ENCODE measurements at regions not wholly inside any gene's neighbourhood (a gene's known extent, or its start where the extent isn't known, plus 50 kb on each side); places are given as distances from the start of the nearest gene placed in this dataset.

DNA sequence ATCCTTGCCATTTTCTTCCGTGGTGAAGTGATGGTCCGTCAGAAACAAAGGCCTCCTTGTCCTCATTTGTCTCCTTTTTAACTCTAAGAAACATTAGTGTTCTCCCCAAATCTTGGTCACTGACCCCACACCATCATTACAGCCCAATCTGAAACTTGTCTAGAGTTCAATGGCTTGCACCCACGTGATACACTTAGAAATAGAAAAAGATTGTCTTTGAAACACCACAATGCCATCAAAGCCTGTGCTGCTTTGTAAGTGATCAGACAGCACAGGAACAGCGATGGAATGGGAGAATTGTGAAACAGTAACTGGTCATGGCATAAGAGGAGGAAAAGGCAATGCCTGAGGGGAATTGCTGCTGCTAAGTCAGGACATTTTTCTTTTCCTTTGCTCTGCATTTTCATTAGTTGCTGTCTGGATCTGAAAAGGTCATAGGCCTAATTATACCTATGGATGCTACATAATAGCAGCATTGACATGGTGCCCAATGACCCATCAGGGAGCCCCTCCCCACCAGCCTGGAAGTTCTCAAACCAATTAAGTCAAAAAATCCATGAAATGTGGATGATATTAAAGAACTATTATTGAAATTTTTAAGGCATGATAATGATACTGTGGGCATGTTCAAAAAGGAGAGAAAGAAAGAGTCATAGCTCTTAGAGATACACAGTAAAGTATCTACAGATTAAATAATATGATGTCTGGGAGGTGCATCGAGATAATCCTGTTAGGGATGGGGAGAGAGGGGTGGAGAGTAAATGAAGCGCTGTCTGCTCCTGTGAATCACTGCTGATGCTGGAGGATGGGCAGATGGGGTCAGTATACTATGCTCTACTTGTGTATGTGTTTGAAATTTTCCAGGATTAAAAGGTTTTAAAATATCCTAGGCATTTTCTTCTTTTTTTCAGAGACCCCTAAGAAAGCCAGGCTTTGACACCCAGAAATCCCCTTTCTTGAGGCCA is 83.6 kb downstream of the ENC1 start:
- Histone ChIP-seq H2AFZ (ENCODE audit: low read length) (no peak overlapping the region), H3K4me3 (ENCODE audit: low read length, poor library complexity, severe bottlenecking) (no peak overlapping the region), H3K79me2 (ENCODE audit: insufficient read depth, low read length) (no peaks in the 10 kb centered on the region), H4K20me1 (ENCODE audit: insufficient read depth, low read length, poor library complexity, severe bottlenecking) (no peaks in the 10 kb centered on the region), H3K36me3 (ENCODE audit: insufficient read depth, low read length) (no peaks in the 10 kb centered on the region), H3K9ac (ENCODE audit: low read depth, low read length, poor library complexity, severe bottlenecking) (no peak overlapping the region), H3K9me3 (ENCODE audit: insufficient read depth, low read depth, low read length) (no peaks in the 10 kb centered on the region), H3K4me2 (ENCODE audit: low read depth, low read length, poor library complexity, severe bottlenecking) (no peak overlapping the region), H3K27me3 (ENCODE audit: insufficient read depth, low read length, poor library complexity, severe bottlenecking) (no peaks in the 10 kb centered on the region), H3K4me1 (ENCODE audit: insufficient read depth, low read length, poor library complexity, severe bottlenecking) (peaks cover 4% of the 10 kb centered on the region), H3F3A (ENCODE audit: low read depth) (no peaks in the 10 kb centered on the region), H3K9me2 (replicated peaks; ENCODE audit: low read depth, low read length) (no peaks in the 10 kb centered on the region)
- TF ChIP-seq, protein P1, sequence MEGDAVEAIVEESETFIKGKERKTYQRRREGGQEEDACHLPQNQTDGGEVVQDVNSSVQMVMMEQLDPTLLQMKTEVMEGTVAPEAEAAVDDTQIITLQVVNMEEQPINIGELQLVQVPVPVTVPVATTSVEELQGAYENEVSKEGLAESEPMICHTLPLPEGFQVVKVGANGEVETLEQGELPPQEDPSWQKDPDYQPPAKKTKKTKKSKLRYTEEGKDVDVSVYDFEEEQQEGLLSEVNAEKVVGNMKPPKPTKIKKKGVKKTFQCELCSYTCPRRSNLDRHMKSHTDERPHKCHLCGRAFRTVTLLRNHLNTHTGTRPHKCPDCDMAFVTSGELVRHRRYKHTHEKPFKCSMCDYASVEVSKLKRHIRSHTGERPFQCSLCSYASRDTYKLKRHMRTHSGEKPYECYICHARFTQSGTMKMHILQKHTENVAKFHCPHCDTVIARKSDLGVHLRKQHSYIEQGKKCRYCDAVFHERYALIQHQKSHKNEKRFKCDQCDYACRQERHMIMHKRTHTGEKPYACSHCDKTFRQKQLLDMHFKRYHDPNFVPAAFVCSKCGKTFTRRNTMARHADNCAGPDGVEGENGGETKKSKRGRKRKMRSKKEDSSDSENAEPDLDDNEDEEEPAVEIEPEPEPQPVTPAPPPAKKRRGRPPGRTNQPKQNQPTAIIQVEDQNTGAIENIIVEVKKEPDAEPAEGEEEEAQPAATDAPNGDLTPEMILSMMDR (conservative IDR thresholded peaks at IDR 0.05; ENCODE audit: low read length), result no peak
- no peak for TF ChIP-seq EZH2phosphoT487 (IDR thresholded peaks at IDR 0.05; ENCODE audit: borderline replicate concordance)

DNA sequence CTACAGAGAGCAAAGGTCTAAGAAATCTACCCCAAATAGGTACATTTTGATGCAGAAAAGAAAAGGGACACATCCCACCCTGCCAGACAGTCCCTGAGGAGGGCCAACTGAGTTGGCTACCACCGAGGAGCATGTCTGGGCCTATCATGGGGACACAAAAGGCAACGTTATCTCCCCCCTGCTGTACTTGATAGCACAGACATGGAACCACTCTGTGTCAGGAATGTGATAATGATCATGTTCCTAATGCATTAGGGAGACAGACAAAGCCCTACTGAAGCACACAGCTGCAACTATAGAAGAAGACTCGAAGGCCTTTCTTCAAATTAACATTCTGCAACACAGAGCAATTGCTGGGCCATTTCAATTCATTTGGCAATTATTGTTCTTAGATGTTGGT is 84.5 kb downstream of the ENC1 start:
- no peaks in the 10 kb centered on the region for H3F3A ChIP-seq (ENCODE audit: low read depth)
- TF ChIP-seq, protein P1 (conservative IDR thresholded peaks at IDR 0.05; ENCODE audit: low read length), result no peak
- no peak overlapping the region for H3K4me3 ChIP-seq (ENCODE audit: low read length, poor library complexity, severe bottlenecking)
- no peaks in the 10 kb centered on the region for H3K79me2 ChIP-seq (ENCODE audit: insufficient read depth, low read length)
- no peaks in the 10 kb centered on the region for H3K27me3 ChIP-seq (ENCODE audit: insufficient read depth, low read length, poor library complexity, severe bottlenecking)
- no peak overlapping the region for H3K4me2 ChIP-seq (ENCODE audit: low read depth, low read length, poor library complexity, severe bottlenecking)
- H2AFZ ChIP-seq (ENCODE audit: low read length), result no peak overlapping the region
- H3K9ac ChIP-seq (ENCODE audit: low read depth, low read length, poor library complexity, severe bottlenecking), result no peak overlapping the region
- peaks cover 4% of the 10 kb centered on the region for H3K4me1 ChIP-seq (ENCODE audit: insufficient read depth, low read length, poor library complexity, severe bottlenecking)
- H3K9me2 ChIP-seq (replicated peaks; ENCODE audit: low read depth, low read length), result no peaks in the 10 kb centered on the region
- H4K20me1 ChIP-seq (ENCODE audit: insufficient read depth, low read length, poor library complexity, severe bottlenecking), result no peaks in the 10 kb centered on the region
- H3K36me3 ChIP-seq (ENCODE audit: insufficient read depth, low read length), result no peaks in the 10 kb centered on the region
- no peaks in the 10 kb centered on the region for H3K9me3 ChIP-seq (ENCODE audit: insufficient read depth, low read depth, low read length)

DNA sequence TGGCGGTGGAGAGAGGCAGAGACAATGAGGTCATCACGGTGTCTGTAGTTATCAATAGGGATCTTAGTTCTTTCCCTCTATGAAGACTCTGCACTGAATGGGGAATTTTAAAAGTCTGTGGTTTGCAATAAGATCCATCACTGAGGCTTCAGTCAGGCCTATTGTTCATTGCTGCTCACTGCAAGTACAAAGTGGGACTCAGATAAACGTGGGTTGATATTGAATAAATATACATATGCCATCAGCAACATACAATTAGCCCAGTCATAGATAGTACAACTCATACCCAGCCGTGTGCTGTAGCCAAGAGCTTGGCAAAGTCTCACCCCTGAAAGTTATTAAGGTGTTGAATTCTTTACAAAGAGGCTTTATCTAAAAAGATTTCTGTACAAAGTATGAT is 88.4 kb downstream of the ENC1 start:
- Histone ChIP-seq H3K9me2 (replicated peaks; ENCODE audit: low read depth, low read length) (no peaks in the 10 kb centered on the region), H4K20me1 (ENCODE audit: insufficient read depth, low read length, poor library complexity, severe bottlenecking) (no peaks in the 10 kb centered on the region), H3K27me3 (ENCODE audit: insufficient read depth, low read length, poor library complexity, severe bottlenecking) (no peaks in the 10 kb centered on the region), H3K4me1 (ENCODE audit: insufficient read depth, low read length, poor library complexity, severe bottlenecking) (no peaks in the 10 kb centered on the region), H2AFZ (ENCODE audit: low read length) (no peak overlapping the region), H3K9me3 (ENCODE audit: insufficient read depth, low read depth, low read length) (no peaks in the 10 kb centered on the region), H3F3A (ENCODE audit: low read depth) (no peaks in the 10 kb centered on the region), H3K9ac (ENCODE audit: low read depth, low read length, poor library complexity, severe bottlenecking) (no peak overlapping the region), H3K36me3 (ENCODE audit: insufficient read depth, low read length) (no peaks in the 10 kb centered on the region), H3K79me2 (ENCODE audit: insufficient read depth, low read length) (no peaks in the 10 kb centered on the region), H3K4me3 (ENCODE audit: low read length, poor library complexity, severe bottlenecking) (no peak overlapping the region), H3K4me2 (ENCODE audit: low read depth, low read length, poor library complexity, severe bottlenecking) (no peak overlapping the region)
- TF ChIP-seq, protein P1 (conservative IDR thresholded peaks at IDR 0.05; ENCODE audit: low read length), result no peak
- TF ChIP-seq EZH2phosphoT487 (IDR thresholded peaks at IDR 0.05; ENCODE audit: borderline replicate concordance), result no peak

Measured in Loucy (cell line).